GM19240 (cell line): ENCODE measurements at regions not wholly inside any gene's neighbourhood (a gene's known extent, or its start where the extent isn't known, plus 50 kb on each side); places are given as distances from the start of the nearest gene placed in this dataset.
"Not testable (repeated sequence)": the region's sequence is repeated elsewhere in the genome, so short reads cannot be mapped to it uniquely, and the experiment has no call there.

Experiments used
- DNase-seq: peaks from one replicate; pipeline ENCODE4 v3.0.0; 2011; ENCODE audit warnings: low spot score; ENCODE audit not compliant: insufficient read length

DNA sequence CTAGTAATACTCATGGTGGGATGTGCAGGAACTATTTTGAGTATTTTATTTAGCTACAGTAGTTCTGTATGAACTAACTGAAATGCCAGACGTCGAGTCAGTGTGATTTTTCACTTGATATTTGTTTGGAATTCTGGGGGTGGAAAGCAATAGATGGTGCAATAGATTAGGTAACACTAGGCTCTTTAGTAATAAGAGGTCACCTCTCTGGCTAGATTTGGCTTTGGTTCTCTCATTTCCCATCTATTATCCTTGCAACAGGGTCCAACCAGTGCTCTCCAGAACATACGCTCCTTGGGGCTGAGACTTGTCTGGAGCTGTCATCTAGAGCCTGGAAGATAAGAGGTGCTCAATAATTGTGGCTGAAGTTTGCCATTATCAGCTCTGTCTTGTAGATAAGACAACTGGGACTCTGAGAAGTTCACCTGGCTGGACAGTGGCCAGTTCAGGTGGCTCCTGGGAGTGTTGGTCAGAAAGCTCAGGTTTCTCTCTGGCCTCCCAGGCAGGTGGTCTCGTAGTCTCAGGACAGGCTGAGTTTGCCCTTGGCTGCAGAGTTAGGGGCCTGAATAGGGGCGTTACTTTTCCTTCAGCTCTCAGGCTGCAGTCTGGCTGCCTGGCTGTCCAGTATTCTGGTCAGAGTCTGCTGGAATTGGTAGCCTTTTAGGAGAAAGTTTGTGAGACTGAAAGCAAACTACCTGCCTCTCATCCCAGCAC is 277.5 kb upstream of the RGMA start:
- no peak for DNase-seq

DNA sequence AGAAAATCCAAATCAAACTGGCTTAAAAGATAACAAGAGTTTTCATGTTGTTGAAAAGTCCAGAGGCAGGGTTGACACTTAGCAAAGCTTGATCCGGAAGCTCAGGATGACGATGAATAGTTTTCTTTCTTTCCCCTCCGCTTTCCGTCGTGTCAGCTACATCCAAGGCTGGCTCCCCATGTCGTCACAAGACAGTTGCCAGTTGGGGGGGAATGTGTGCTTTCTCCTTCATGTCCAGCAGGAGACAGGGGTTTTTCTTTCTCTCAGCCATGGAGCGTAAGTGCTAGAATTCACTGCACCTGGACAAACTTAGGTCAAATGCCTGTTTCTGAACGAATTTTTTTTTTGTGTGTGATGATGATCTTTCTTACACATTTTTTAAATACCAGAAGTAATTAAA is 273.8 kb upstream of the RGMA start:
- DNase-seq, result no peak

DNA sequence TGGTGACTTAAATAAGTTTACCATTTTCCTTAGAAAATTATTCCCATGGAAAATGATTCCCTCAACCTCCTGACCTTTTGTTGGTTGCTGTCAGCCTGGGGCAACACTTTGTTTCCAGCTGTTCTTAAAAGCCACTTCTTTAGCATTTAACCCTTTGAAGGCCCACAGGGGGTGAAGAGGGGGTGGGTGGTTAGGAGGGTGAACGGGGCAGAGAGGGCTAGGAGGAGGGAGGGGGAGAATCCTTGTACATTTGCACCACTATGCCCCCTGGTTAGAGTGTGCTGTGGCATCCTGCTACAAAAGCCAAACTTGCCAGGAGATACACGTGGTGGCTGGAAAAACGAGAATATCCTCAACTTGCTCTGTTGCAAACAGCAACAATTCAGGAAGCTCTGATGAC is 273.2 kb upstream of the RGMA start:
- DNase-seq, result no peak

DNA sequence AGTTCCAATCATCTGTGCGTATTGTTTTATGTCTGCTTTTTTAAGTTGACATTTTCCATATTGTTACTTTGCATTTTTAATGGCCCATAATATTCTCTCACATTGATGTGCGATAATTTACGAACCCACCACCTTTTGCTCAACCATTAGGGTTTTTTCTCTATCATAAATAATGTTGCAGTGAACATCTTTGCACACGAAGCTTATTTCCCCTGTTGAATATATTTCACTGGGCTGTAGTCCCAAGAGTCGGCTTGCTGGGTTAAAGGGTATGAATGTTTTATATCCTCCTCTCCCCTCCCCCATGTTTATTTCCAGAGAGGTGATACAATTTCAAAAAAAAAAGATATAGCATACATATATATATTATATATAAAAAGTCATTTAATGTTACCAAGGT is 272.7 kb upstream of the RGMA start:
- DNase-seq, result no peak

- no peak for DNase-seq
Measured at GRCh38 chr15:93360976-93361375, 272.0 kb upstream of the RGMA start.

DNA sequence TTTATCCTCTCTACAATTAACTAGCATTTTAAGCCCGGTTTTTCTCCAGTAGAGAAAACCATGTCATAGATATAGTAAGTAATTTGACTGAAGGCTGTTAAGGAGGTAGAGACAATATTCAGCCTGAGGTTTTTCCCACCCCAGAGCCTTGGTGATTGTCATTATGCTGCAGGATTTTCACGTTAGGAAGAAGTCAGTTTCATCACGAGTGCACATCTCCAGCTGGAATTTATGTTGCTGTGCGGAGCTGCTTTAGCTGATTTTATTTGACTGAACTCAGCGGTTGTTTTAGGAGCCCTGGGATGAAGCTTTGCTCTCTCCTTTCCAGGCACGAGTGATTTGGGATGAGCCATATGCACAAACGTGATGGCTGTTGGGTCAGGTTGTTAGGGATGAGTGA is 271.3 kb upstream of the RGMA start:
- no peak for DNase-seq

DNA sequence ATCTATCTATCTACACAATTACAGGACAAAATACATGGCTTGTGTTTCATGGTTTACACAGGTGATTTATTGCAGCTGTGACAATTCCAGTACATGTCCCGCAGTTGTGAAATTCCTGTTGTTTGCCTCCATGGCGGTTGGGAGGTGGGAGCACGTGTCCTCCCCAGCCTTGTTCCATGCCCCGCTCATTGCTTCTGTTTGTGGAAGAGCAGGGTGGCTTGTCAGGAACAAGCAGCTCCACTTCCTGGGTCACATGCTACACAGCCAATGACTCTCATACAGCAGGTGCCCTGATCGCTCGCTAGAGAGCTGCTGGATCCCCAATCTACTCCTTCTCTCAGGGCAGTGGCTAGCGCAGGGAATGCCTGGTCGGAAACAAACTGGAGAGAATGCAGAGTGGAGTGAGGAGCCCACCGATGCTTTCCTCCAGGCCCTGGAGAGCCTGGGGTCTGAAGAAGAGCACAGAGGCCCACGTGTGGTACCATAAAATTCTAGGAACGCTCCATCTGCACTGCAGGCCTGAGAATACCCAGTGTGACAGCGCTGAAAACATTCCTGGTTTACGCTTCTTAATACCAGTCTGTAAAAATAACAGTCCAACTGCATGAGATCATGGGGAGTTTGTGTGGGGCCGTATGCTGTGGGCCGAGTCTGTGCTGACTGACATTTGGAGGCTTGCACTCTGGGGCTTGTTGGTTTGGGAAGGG is 270.6 kb upstream of the RGMA start:
- DNase-seq, result no peak

DNA sequence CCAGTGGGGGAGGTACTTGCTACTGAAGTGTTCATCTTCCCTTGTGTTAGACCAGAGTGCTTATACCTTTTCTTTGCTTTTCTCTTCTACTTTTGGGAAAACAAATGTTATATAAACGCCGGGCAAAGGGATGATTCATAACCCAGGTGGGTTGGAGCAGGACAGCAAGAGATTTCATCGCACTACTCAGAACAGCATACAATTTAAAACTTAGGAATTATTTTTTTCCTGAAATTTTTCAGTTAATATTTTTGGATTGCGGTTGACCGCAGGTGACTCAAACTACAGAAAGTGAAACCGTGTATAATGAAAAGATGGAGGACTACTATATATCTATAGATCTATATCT is 270.0 kb upstream of the RGMA start:
- DNase-seq, result no peak

- DNase-seq, result no peak
Measured at GRCh38 chr15:93358166-93359059, 269.4 kb upstream of the RGMA start.

GRCh38 chr15:93348711-93349545 is 259.9 kb upstream of the RGMA start:
- no peak for DNase-seq

DNA sequence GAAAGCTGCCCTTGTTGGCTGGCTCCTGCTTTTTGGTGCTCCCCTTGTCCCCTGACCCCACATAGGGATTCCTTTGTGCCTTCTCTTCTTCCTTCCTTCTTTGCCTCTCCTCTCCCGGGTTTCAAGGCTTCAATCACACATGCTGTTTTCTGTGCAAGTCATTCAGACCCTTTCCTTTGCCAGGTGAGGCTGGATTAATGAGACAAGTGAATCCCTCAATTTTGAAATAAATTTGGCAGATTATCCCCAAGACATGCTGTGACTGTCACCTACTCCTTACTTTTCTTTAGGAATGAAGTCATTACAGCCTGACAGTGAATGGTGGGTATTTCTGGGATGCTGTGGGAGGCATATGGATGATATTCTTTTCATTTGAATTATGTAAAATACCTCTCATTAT is 259.0 kb upstream of the RGMA start:
- DNase-seq, result no peak

DNA sequence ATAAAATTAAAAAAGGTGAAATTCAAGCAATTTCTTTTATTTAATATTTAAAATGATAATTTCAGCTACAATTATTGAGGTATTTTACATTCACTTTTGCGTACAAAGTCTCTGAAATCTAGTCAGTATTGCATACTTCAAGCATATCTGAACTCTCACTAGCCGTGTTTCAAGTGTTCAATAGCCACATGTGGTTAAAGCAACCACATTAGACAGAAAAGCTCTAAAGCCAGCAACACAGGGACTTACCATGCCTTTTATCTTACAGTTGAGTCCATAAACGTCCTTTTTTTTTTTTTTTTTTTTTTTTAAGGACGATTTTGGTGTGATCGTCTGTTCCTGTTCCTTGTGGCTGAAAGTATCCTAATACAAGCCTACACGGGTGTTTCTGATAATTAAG is 257.0 kb upstream of the RGMA start:
- no peak for DNase-seq

DNA sequence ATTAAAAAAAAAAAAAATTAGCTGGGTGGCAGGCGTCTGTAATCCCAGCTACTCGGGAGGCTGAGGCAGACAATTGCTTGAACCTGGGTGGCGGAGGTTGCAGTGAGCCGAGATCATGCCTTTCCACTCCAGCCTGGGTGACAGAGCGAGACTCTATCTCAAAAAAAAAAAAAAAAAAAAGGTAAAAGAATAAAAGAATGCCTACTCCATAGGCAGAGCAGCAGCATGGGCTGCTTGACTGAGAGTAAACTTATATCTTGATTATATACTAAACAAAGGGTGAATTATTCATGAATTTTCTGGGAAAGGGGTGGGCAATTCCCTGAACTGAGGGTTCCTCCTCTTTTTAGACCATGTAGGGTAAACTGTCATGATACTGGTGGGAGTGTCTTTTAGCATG is 254.4 kb upstream of the RGMA start:
- DNase-seq, result not testable (repeated sequence)

GRCh38 chr15:93341164-93341563 is 252.2 kb upstream of the RGMA start:
- no peak for DNase-seq

GRCh38 chr15:93340406-93340805 is 251.4 kb upstream of the RGMA start:
- no peak for DNase-seq

GRCh38 chr15:93333796-93334195 is 244.8 kb upstream of the RGMA start:
- DNase-seq, result no peak

DNA sequence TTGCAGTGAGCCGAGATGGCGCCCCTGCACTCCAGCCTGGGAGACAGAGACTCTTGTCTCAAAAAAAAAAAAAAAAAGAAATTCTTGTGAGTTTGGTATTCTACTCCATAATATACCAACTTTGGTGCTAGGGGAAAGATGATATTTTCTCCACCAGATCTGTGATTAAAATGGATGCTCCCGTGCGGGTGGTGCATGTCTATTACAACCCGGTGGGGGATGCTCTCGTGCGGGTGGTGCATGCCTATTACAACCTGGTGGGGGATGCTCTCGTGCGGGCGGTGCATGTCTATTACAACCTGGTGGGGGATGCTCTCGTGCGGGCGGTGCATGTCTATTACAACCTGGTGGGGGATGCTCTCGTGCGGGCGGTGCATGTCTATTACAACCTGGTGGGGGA is 244.1 kb upstream of the RGMA start:
- DNase-seq, result not testable (repeated sequence)

- DNase-seq, result no peak
Measured at GRCh38 chr15:93332168-93332553, 243.2 kb upstream of the RGMA start.

- no peak for DNase-seq
Measured at GRCh38 chr15:93331545-93332167, 242.6 kb upstream of the RGMA start.

DNA sequence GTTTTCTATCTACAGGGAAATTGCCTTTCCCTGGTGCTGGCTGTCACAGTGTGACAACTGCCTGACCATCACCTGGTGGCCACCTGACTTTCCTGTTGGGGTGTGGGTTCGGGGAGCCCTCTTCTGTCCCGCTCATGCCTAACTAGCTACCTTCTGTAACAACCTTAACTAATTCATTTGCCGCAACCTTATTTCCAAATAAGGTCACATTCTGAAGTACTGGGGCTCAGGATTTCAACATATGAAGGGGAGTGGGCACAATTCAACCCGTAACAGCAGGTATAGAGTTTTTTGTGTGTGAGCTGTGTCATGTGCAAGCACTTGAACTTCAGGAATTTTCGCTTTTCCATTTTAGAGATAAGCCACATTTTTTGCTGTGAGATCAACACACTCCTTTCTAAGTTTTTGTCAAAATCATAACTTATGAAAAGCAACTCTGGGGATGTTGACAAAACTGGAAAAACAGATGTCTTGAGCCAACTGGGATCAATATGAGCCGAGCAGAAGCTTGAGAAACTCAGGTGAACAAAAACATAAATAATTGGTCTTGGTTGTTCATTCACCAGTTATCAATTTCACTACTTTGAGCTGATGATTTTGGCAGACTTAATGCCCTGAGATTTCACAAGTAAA is 242.0 kb upstream of the RGMA start:
- DNase-seq, result no peak

DNA sequence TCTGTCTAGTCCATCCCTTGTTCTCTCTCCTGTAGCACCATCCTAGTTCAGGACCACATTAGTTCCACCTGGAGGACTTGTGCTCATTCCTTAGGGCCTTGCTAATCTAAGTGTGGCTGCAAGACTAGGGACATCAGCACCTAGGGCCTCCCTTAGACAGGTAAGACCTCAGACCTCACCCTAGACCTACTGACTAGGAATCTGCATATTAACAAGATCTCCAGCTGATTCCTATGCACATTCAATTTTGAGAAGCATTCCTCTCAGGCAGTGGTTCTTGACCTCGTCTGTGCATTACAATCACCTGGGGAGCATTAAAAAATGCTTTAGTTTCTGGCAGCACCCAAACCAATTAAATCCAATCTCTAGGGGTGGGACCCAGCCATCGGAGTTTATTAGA is 238.4 kb upstream of the RGMA start:
- no peak for DNase-seq
